DOHH2 (cell line): ENCODE measurements at regions not wholly inside any gene's neighbourhood (a gene's known extent, or its start where the extent isn't known, plus 50 kb on each side); places are given as distances from the start of the nearest gene placed in this dataset.

ENCODE experiments used
- H3F3A ChIP-seq: fragments of 200-600 bp; sonication (generic), shearing (Covaris generic); 2 replicates; pipeline ENCODE4 v1.6.0; 2016; ENCODE audit warnings: antibody characterized with exemption, mild to moderate bottlenecking; ENCODE audit not compliant: control insufficient read depth, insufficient read depth
- H3K27ac ChIP-seq: fragments of 200-600 bp; sonication (generic); 2 replicates; pipeline ENCODE4 v1.5.1; 2014; ENCODE audit warnings: low read depth, mild to moderate bottlenecking, low read length, moderate library complexity
- H3K27me3 ChIP-seq: fragments of 200-600 bp; sonication (generic); 2 replicates; pipeline ENCODE4 v1.6.1; 2014; ENCODE audit warnings: mild to moderate bottlenecking, low read length, mixed read lengths; ENCODE audit not compliant: control insufficient read depth
- H3K36me3 ChIP-seq: fragments of 200-600 bp; sonication (generic); 2 replicates; pipeline ENCODE4 v1.6.1; 2014; ENCODE audit warnings: mild to moderate bottlenecking, low read length, moderate library complexity, mixed read lengths; ENCODE audit not compliant: control insufficient read depth
- H3K4me1 ChIP-seq: fragments of 200-600 bp; sonication (generic); 2 replicates; pipeline ENCODE4 v1.6.1; 2014; ENCODE audit warnings: mild to moderate bottlenecking, low read length, mixed read lengths; ENCODE audit not compliant: control insufficient read depth
- H3K4me2 ChIP-seq: fragments of 200-600 bp; sonication (generic); 2 replicates; pipeline ENCODE4 v1.6.0; 2014; ENCODE audit warnings: mild to moderate bottlenecking, low read length, moderate library complexity
- H3K4me3 ChIP-seq: fragments of 200-600 bp; sonication (generic); 2 replicates; pipeline ENCODE4 v1.5.1; 2014; ENCODE audit warnings: mild to moderate bottlenecking, low read length, mixed read lengths
- H3K79me2 ChIP-seq: fragments of 200-600 bp; sonication (generic); 2 replicates; pipeline ENCODE4 v1.6.1; 2014; ENCODE audit warnings: mild to moderate bottlenecking, low read length, mixed read lengths; ENCODE audit not compliant: control insufficient read depth
- H3K9me2 ChIP-seq: fragments of 200-600 bp; sonication (generic); replicated peaks from 2 replicates; pipeline ENCODE4 v1.6.1; 2014; ENCODE audit warnings: mild to moderate bottlenecking, low read length, mixed read lengths; ENCODE audit not compliant: control insufficient read depth
- H3K9me3 ChIP-seq: fragments of 200-600 bp; sonication (generic); 2 replicates; pipeline ENCODE4 v1.6.1; 2014; ENCODE audit warnings: antibody characterized with exemption, low read length, mixed read lengths; ENCODE audit not compliant: control insufficient read depth, insufficient read depth
- H4K20me1 ChIP-seq: fragments of 200-600 bp; sonication (generic); 2 replicates; pipeline ENCODE4 v1.6.0; 2014; ENCODE audit warnings: low read depth, mild to moderate bottlenecking, antibody characterized with exemption, low read length, moderate library complexity; ENCODE audit not compliant: control insufficient read depth, insufficient read depth
- CTCF ChIP-seq: fragments of 200-600 bp; sonication (generic); IDR thresholded peaks from one replicate; pipeline ENCODE4 v1.5.1; 2014; ENCODE audit warnings: antibody characterized with exemption, mild to moderate bottlenecking, low read depth, low read length; ENCODE audit not compliant: poor library complexity, severe bottlenecking
- EZH2phosphoT487 ChIP-seq: fragments of 200-600 bp; sonication (generic); IDR thresholded peaks from 2 replicates; pipeline ENCODE4 v1.6.1; 2017; ENCODE audit warnings: borderline replicate concordance, mild to moderate bottlenecking, antibody characterized with exemption, low read length, moderate library complexity, mixed read lengths

GRCh38 chr17:20774472-20775135, 195.1 kb downstream of the CDRT15L2 start:
- Histone ChIP-seq H3K27ac (no peak overlapping the region), H3F3A (no peaks in the 10 kb centered on the region), H3K27me3 (no peaks in the 10 kb centered on the region), H3K9me3 (no peaks in the 10 kb centered on the region), H3K4me1 (no peaks in the 10 kb centered on the region), H3K4me3 (no peak overlapping the region), H4K20me1 (no peaks in the 10 kb centered on the region), H3K79me2 (no peaks in the 10 kb centered on the region), H3K9me2 (no peaks in the 10 kb centered on the region), H3K36me3 (no peaks in the 10 kb centered on the region), H3K4me2 (no peak overlapping the region)
- TF ChIP-seq EZH2phosphoT487: no peak
- TF ChIP-seq CTCF: no peak

GRCh38 chr17:20775331-20775730, 195.8 kb downstream of the CDRT15L2 start:
- Histone ChIP-seq H3F3A (no peaks in the 10 kb centered on the region), H3K4me3 (no peak overlapping the region), H3K36me3 (no peaks in the 10 kb centered on the region), H3K9me2 (no peaks in the 10 kb centered on the region), H3K27me3 (no peaks in the 10 kb centered on the region), H3K27ac (no peak overlapping the region), H3K79me2 (no peaks in the 10 kb centered on the region), H3K4me2 (no peak overlapping the region), H3K9me3 (no peaks in the 10 kb centered on the region), H4K20me1 (no peaks in the 10 kb centered on the region), H3K4me1 (no peaks in the 10 kb centered on the region)
- no peak for TF ChIP-seq CTCF
- TF ChIP-seq EZH2phosphoT487: no peak

DNA sequence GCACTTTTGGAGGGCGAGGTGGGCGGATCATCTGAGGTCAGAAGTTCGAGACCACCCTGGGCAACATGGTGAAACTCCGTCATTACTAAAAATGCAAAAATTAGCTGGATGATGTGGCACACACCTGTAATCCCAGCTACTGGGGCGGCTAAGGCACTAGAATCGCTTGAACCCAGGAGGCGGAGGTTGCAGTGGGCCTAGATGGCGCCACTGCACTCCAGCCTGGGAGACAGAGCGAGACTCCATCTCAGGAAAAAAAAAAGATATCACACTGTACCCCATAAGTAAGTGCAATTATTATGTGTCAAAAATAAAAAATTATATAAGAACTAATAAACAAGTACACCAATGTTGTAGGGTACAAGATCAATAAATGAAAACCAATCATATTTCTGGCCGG, 200.0 kb downstream of the CDRT15L2 start:
- Histone ChIP-seq H3K9me3 (no peaks in the 10 kb centered on the region), H4K20me1 (no peaks in the 10 kb centered on the region), H3K27ac (no peak overlapping the region), H3K27me3 (no peaks in the 10 kb centered on the region), H3K36me3 (no peaks in the 10 kb centered on the region), H3K4me3 (no peak overlapping the region), H3K4me2 (no peak overlapping the region), H3K4me1 (no peaks in the 10 kb centered on the region), H3K9me2 (no peaks in the 10 kb centered on the region), H3K79me2 (no peaks in the 10 kb centered on the region), H3F3A (no peaks in the 10 kb centered on the region)
- TF ChIP-seq EZH2phosphoT487: no peak
- no peak for TF ChIP-seq CTCF
